ENCODE measurements at regions not wholly inside any gene's neighbourhood (a gene's known extent, or its start where the extent isn't known, plus 50 kb on each side); places are given as distances from the start of the nearest gene placed in this dataset.

- DNase-seq, result no peak
These were observed 527.0 kb downstream of the CDH26 start for GRCh38 chr20:60485012-60485760.

- no peak for DNase-seq
These were observed 528.1 kb downstream of the CDH26 start for GRCh38 chr20:60486315-60486714.

- no peak for DNase-seq
These were observed 528.7 kb downstream of the CDH26 start for GRCh38 chr20:60486937-60487336.

- no peak for DNase-seq
These were observed 532.2 kb downstream of the CDH26 start for GRCh38 chr20:60490217-60491050.

GRCh38 chr20:60491051-60491581, 532.9 kb downstream of the CDH26 start:
- no peak for DNase-seq

GRCh38 chr20:60494476-60494875, 536.3 kb downstream of the CDH26 start:
- no peak for DNase-seq

GRCh38 chr20:60497298-60498035, 539.2 kb downstream of the CDH26 start:
- DNase-seq, result no peak

GRCh38 chr20:60500038-60500701, 541.9 kb downstream of the CDH26 start:
- no peak for DNase-seq

- DNase-seq, result no peak
These were observed 542.8 kb downstream of the CDH26 start for GRCh38 chr20:60501048-60501447.

- no peak for DNase-seq
These were observed 544.7 kb downstream of the CDH26 start for GRCh38 chr20:60502881-60503280.

- no peak for DNase-seq
These were observed 547.2 kb downstream of the CDH26 start for GRCh38 chr20:60505423-60505822.

- no peak for DNase-seq
These were observed 547.8 kb downstream of the CDH26 start for GRCh38 chr20:60506061-60506460.

GRCh38 chr20:60507087-60507694, 549.0 kb downstream of the CDH26 start:
- no peak for DNase-seq

GRCh38 chr20:60509407-60509806, 551.2 kb downstream of the CDH26 start:
- no peak for DNase-seq

- DNase-seq, result no peak
These were observed 552.1 kb downstream of the CDH26 start for GRCh38 chr20:60510356-60510755.

- no peak for DNase-seq
These were observed 554.2 kb downstream of the CDH26 start for GRCh38 chr20:60512443-60512842.

- no peak for DNase-seq
These were observed 554.9 kb downstream of the CDH26 start for GRCh38 chr20:60513141-60513540.

- no peak for DNase-seq
These were observed 558.2 kb downstream of the CDH26 start for GRCh38 chr20:60516442-60516841.

- no peak for DNase-seq
These were observed 559.8 kb downstream of the CDH26 start for GRCh38 chr20:60518022-60518421.

- DNase-seq, result no peak
These were observed 567.2 kb downstream of the CDH26 start for GRCh38 chr20:60525397-60525796.

- DNase-seq, result no peak
These were observed 569.4 kb downstream of the CDH26 start for GRCh38 chr20:60527656-60528055.

GRCh38 chr20:60528141-60528540, 569.9 kb downstream of the CDH26 start:
- DNase-seq, result no peak

Measured in CD4-positive, alpha-beta T cell treated with Interleukin-21 for 1 hour (primary cell).